GM21447 (cell line): ENCODE measurements at regions not wholly inside any gene's neighbourhood (a gene's known extent, or its start where the extent isn't known, plus 50 kb on each side); places are given as distances from the start of the nearest gene placed in this dataset.
"Not testable (repeated sequence)": the region's sequence is repeated elsewhere in the genome, so short reads cannot be mapped to it uniquely, and the experiment has no call there.

Source experiments
- ATAC-seq: cut with Tn5 transposase; IDR thresholded peaks from one replicate; pipeline ENCODE4 v1.9.1; 2021; ENCODE audit not compliant: unreplicated experiment

DNA sequence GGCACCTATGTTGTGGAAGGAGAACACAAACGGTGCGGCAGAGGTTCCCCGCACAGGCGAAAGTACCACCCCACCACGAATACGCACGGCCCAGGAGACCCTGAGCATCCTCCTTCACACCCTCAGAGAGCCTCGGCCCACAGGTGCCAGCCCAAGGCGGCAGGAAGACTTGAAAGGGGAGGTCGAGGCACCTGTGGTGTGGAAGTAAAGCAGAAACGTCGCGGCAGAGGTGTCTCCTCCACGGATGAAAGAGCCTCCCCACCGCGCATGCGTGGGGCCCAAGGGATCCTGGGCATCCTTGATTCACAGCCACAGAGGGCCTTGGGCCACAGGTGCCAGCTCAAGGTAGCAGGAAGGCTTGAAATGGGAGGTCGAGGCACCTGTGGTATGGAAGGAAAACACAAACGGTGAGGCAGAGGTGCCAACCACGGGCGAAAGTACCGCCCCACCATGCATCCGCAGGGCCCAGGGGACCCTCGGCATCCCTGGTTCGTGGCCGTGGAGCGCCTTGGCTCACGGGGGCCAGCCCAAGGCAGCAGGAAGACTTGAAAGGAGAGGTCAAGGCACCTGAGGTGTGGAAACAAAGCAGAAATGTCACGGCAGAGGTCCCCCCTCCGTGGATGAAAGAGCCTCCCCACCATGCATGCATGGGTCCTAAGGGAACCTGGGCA is 380.1 kb downstream of the ALG10 start:
- no peak for ATAC-seq

DNA sequence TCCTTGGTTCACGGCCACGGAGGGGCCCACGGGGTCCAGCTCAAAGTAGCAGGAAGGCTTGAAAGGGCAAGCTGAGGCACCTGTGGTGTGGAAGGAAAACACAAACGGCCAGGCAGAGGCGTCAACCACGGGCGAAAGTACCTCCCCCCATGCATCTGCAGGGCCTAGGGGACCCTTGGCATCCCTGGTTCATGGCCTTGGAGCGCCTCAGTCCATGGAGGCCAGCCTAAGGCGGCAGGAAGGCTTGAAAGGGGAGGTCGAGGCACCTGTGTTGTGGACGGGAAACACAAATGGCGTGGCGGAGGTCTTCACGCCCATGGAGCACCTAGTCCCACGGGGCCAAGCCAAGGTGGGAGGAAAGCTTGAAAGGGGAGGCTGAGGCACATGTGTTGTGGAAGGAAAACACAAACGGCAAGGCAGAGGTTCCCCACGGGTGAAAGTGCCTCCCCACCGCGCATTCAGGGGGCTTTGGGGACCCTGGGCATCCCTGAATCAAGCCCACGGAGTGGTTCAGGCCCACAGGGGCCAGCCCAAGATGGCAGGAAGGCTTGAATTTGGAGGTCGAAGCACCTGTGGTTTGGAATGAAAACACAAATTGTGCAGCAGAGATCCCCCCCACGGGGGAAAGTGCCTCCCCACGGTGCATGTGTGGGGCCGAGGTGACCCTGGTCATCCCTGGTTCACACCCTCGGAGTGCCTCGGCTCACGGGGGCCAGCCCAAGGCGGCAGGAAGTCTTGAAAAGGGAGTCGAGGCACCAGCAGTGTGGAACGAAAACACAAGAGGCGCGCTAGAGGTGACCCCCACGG is 380.8 kb downstream of the ALG10 start:
- ATAC-seq = no peak

DNA sequence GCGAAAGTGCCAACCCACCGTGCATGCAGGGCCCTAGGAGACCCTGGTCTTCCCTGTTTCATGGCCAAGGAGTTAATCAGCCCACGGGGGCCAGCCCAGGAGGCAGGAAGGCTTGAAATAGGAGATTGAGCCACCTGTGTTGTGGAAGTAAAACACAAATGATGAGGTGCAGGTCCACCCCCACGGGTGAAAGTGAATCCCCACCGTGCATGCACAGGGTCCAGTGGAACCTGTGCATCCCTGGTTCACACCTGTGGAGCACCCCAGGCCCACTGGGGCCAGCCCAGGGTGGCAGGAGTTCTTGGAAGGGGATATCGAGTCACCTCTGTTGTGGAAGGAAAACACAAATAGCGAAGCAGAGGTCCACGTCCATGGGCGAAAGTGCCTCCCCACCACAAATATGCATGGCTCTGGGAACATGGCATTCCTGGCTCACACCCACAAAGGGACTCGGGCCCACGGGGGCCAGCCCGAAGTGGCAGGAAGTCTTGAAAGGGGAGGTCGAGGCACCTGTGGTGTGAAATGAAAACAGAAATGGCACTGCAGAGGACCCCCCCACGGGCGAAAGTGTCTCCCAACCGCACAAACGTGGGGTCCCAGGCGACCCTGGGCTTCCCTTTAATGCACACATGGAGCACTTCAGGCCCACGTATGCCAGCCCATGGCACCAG is 381.5 kb downstream of the ALG10 start:
- ATAC-seq = no peak

DNA sequence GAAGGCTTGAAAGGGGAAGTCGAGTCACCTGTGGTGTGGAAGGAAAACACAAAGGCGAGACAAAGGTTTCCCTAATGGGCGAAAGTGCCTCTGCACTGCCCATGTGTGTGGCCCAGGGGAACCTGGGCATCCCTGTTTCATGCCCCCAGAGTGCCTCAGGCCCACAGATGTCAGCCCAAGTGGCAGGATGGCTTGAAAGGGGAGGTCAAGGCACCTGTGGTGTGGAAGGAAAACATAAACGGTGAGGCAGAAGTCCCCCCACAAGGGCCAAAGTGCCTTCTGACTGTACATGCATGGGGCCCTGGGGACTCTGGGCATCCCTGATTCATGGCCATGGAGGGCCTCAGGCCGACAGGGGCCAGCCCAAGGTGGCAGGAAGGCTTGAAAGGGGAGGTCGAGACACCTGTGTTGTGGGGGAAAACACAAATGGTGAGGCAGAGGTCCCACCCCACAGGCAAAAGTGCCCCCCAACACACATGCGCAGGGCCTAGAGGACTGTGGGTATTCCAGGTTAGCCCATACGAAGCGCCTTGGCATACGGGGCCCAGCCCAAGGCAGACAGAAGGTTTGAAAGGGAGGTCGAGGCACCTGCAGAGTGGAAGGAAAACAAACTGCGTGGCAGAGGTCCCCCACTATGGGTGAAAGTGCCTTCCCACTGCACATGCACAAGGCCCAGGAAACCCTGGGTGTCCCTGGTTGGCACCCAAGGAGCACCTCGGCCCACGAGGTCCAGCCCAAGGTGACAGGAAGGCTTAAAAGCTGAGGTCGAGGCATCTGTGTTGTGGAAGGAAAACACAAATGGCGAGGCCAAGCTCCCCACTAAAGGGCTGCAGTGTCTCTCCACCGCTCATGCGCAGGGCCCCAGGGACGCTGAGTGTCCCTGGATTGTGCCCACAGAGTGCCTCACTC is 382.3 kb downstream of the ALG10 start:
- ATAC-seq = no peak

DNA sequence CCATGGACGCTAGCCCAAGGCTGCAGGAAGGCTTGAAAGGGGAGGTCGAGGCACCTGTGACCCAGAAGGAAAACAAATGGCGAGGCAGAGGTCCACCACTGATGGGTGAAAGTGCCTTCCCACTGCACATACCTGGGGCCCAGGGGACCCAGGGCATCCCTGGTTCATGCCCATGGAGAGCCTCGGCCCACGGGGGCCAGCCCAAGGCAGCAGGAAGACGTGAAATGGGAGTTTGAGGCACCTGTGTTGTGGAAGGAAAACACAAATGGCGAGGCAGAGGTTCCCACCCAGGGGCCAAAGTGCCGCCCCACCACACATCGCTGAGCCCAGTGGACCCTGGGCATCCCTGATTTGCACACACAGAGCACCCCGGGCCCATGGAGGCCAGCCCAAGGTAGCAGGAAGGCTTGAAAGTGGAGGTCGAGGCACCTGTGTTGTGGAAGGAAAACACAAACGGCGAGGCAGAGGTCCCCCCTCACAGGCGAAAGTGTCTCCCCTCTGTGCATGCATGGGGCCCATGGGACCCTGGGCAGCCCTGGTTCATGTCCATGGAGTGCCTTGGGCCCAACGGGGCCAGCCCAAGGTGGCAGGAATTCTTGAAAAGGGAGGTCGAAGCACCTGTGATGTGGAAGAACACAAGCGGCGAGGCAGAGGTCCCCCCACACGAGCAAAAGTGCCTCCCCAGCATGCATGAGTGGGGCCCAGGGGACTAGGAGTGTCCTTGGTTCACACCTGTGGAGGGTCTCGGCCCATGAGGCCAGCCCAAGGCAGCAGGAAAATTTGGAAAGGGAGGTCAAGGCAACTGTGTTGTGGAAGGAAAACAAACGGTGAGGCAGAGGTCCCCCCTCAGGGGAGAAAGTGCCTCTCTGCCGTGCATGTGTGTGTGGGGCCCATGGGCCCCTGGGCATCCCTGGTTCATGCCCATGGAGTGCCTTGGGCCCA is 383.3 kb downstream of the ALG10 start:
- no peak for ATAC-seq

DNA sequence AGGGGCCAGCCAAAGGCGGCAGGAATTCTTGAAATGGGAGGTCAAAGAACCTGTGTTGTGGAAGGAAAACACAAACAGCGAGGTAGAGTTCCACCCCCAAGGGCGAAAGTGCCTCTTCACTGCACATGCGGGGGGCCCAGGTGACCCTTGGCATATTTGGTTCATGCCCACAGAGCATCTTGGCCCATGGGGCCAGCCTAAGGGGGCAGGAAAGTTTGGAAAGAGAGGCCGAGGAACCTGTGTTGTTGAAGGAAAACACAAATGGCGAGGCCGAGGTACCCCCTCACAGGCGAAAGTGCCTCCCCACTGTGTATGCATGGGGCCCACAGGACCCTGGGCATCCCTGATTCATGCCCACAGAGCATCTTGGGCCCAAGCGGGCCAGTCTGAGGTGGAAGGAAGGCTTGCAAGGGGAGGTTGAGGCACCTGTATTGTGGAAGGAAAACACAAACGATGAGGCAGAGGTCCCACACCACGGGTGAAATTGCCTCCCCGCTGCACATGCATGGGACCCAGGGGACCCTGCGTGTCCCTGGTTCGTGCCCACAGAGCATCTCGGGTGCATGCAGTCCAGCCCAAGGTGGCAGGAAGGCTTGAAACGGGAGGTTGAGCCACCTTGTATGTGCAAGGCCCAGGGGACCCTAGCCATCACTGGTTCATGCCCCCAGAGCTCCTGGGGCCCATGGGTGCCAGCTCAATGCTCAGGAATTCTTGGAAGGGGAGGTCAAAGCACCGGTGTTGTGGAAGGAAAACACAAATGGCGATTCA is 384.1 kb downstream of the ALG10 start:
- ATAC-seq = no peak

DNA sequence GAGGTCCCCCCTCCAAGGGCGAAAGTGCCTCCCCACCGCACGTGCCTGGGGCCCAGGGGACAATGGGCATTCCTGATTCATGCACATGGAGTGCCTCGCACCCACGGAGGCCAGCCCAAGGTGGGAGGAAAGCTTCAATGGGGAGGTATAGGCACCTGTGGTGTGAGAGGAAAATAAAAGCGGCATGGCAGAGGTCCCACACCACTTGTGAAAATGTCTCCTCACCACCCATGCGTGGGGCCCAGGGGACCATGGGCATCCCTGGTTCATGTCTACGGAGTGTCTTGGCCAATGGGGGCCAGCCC is 384.7 kb downstream of the ALG10 start:
- no peak for ATAC-seq

DNA sequence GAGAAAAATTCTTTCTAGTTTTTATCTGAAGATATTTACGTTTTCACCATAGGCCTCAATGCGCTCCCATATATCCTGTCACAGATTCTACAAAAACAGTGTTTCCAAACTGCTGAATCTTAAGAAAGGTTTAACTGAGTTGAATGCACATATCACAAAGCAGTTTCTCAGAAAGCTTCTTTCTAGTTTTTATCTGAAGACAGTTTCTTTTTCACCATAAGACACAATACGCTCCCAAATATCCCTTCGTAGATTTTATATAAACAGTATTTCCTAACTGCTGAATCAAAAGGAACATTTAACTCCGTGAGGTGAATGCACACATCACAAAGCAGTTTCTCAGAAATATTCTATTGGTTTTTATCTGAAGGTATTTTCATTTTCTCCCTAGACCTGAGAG is 385.5 kb downstream of the ALG10 start:
- no peak for ATAC-seq

DNA sequence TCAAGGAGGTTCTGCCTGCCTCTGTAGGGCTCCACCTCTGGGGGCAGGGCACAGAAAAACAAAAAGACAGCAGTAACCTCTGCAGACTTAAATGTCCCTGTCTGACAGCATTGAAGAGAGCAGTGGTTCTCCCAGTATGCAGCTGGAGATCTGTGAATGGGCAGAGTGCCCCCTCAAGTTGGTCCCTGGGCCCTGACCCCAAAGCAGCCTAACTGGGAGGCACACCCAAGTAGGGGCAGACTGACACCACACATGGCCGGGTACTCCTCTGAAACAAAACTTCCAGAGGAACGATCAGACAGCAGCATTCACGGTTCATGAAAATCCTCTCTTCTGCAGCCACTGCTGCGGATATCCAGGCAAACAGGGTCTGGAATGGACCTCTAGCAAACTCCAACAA is 409.2 kb downstream of the ALG10 start:
- ATAC-seq = not testable (repeated sequence)
